ENCODE measurements at regions not wholly inside any gene's neighbourhood (a gene's known extent, or its start where the extent isn't known, plus 50 kb on each side); places are given as distances from the start of the nearest gene placed in this dataset.

DNA sequence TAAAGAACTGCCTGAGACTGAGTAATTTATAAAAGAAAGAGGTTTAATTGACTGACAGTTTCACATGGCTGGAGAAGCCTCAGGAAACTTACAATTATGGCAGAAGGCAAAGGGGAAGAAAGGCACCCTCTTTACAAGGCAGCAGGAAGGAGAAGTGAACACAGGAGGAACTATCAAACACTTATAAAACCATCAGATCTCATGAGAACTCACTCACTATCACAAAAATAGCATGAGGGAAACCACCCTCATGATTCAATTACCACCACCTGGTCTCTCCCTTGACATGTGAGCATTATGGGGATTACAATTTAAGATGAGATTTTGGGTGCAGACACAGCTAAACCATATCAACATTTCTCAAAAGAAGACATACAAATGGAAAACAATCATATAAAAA is 266.3 kb downstream of the EPM2A start:
- H3K4me3 ChIP-seq (ENCODE audit: low read length) = no peak overlapping the region
- H3K36me3 ChIP-seq (ENCODE audit: insufficient read depth, low read depth, low read length) = no peaks in the 10 kb centered on the region
- H3K27me3 ChIP-seq (ENCODE audit: insufficient read depth, low read length) = no peaks in the 10 kb centered on the region
- no peaks in the 10 kb centered on the region for H3K4me1 ChIP-seq (ENCODE audit: insufficient read depth, low read length)
- no peak overlapping the region for H3K27ac ChIP-seq (ENCODE audit: low read length)
- peaks cover 5% of the 10 kb centered on the region; the same call in 1 of the 2 replicates for H3K9me3 ChIP-seq (ENCODE audit: insufficient read depth, low read depth, low read length)
- H3K9ac ChIP-seq (ENCODE audit: low read depth, low read length) = no peak overlapping the region

DNA sequence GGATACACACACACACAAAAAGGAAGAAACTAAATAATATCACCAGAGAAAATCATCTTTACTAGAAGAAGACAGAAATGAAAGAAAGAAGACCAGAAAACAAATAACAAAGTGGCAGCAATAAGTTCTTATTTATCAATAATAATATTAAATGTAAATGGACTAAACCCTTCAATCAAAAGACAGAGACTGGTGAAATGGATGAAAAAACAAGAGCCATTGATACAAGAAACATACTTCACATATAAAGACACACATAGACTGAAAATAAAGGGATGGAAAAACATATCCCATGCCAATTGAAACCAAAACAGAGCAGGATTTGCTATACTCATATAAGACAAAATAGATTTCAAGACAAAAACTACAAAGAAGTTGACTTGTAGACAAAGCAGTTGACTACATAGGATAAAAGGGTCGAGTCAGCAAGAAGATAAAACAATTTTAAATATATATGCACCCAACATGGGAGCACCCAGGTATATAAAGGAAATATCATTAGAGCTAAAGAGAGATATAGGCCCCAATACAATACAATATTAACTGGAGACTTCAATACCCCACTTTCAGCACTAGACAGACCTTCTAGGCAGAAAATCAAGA is 259.4 kb downstream of the EPM2A start:
- Histone ChIP-seq H3K27me3 (ENCODE audit: insufficient read depth, low read length) (no peaks in the 10 kb centered on the region), H3K36me3 (ENCODE audit: insufficient read depth, low read depth, low read length) (no peaks in the 10 kb centered on the region), H3K9ac (ENCODE audit: low read depth, low read length) (no peak overlapping the region), H3K27ac (ENCODE audit: low read length) (no peak overlapping the region), H3K4me3 (ENCODE audit: low read length) (no peak overlapping the region), H3K4me1 (ENCODE audit: insufficient read depth, low read length) (no peaks in the 10 kb centered on the region), H3K9me3 (ENCODE audit: insufficient read depth, low read depth, low read length) (peaks cover 15% of the 10 kb centered on the region)

DNA sequence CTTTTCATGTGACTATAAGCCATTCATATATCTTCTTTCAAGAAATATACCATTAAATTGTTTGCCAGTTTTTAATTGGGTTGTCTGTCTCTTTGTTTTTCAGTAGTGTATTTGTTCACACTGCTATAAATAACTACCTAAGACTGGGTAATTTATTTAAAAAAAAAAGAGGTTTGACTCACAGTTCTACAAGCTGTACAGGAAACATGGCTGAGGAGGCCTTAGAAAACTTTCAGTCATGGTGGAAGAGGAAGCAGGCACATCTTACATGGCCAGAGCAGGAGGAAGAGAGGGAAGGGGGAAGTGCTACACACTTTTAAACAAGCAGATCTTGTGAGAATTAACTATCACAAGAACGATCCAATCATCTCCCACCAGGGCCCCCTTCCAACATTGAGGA is 255.3 kb downstream of the EPM2A start:
- no peaks in the 10 kb centered on the region for H3K36me3 ChIP-seq (ENCODE audit: insufficient read depth, low read depth, low read length)
- H3K27me3 ChIP-seq (ENCODE audit: insufficient read depth, low read length) = no peaks in the 10 kb centered on the region
- H3K4me3 ChIP-seq (ENCODE audit: low read length) = no peak overlapping the region
- H3K4me1 ChIP-seq (ENCODE audit: insufficient read depth, low read length) = no peaks in the 10 kb centered on the region
- no peak overlapping the region for H3K9ac ChIP-seq (ENCODE audit: low read depth, low read length)
- H3K27ac ChIP-seq (ENCODE audit: low read length) = no peak overlapping the region
- peaks cover 10% of the 10 kb centered on the region for H3K9me3 ChIP-seq (ENCODE audit: insufficient read depth, low read depth, low read length)

DNA sequence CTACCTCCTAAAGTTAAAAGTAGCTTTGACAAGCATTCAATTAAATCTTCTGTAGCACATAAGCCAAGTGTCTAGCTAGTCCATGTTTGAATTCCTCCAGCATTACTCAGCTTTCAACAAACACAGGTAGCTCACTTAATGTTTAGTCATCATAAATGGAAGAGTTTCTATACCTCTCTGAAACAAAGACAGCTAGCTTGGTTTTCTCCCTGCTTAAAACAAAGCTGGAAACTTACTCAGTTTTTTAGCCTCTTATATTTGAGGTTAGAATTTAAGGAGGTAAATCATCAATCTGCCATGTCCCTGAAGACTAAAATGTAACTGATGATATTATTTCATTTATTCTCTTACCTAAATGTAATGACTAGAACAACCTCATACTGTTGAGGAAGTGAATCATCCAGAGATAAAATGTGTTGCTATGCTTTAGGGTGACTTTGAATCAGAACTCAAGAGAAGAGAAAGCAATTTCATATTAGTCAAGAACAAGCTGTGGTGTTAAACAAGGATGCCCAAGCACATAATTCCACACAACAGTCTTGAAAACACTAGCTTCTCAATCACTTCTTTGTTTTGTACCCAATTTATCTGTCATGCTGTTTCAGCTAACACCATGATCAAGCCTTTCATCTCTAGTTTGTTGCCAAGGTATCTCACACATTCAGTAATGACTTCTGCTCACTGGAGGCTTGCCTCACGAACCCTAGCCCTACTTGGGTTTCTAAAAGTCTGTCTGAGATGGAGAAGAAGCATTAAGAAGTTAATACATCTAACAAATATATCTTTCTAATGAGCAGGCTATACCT is 251.9 kb downstream of the EPM2A start:
- Histone ChIP-seq H3K4me1 (ENCODE audit: insufficient read depth, low read length) (no peaks in the 10 kb centered on the region), H3K9ac (ENCODE audit: low read depth, low read length) (no peak overlapping the region), H3K27me3 (ENCODE audit: insufficient read depth, low read length) (no peaks in the 10 kb centered on the region), H3K4me3 (ENCODE audit: low read length) (no peak overlapping the region), H3K36me3 (ENCODE audit: insufficient read depth, low read depth, low read length) (no peaks in the 10 kb centered on the region), H3K27ac (ENCODE audit: low read length) (no peak overlapping the region), H3K9me3 (ENCODE audit: insufficient read depth, low read depth, low read length) (no peaks in the 10 kb centered on the region)

DNA sequence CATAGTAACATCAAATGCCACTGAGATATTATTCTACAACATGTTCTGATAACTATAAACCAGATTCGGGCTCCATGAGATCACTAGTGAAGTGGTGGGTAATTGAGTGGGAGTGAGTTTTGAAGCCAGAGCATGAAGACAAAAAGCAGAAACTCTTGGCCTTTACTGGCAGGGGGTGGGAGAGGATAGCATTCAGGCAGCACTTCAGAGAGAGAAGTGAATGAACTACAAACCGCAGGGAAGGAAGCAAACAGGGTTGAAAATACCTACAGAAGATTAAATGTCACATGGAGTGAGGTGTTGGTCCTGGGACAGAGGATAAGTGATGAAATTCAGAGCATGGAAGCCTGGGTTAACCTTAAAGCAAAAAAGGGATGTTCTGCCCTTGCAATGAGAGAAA is 250.0 kb downstream of the EPM2A start:
- Histone ChIP-seq H3K4me1 (ENCODE audit: insufficient read depth, low read length) (no peaks in the 10 kb centered on the region), H3K27me3 (ENCODE audit: insufficient read depth, low read length) (no peaks in the 10 kb centered on the region), H3K9me3 (ENCODE audit: insufficient read depth, low read depth, low read length) (no peaks in the 10 kb centered on the region), H3K9ac (ENCODE audit: low read depth, low read length) (no peak overlapping the region), H3K27ac (ENCODE audit: low read length) (no peak overlapping the region), H3K36me3 (ENCODE audit: insufficient read depth, low read depth, low read length) (no peaks in the 10 kb centered on the region), H3K4me3 (ENCODE audit: low read length) (no peak overlapping the region)

DNA sequence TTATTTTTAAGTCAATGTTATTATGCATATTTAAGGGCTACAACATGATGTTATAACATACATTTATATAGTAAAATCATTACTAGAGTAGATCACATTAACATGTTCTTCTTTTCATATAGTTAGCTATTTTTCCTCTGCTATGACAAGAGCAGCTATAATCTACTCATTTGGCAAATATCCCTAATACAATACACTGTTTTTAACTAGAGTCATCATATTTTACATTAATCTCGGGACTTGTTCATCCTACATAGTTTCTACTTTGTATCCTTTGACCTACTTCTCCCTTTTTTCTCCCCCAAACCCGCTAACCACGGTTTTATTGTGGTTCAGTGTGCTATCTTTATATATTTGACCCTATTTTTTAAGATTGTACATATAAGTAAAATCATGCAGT is 249.0 kb downstream of the EPM2A start:
- H3K9me3 ChIP-seq (ENCODE audit: insufficient read depth, low read depth, low read length) = no peaks in the 10 kb centered on the region
- no peaks in the 10 kb centered on the region for H3K4me1 ChIP-seq (ENCODE audit: insufficient read depth, low read length)
- no peaks in the 10 kb centered on the region for H3K36me3 ChIP-seq (ENCODE audit: insufficient read depth, low read depth, low read length)
- no peak overlapping the region for H3K4me3 ChIP-seq (ENCODE audit: low read length)
- H3K27ac ChIP-seq (ENCODE audit: low read length) = no peak overlapping the region
- H3K9ac ChIP-seq (ENCODE audit: low read depth, low read length) = no peak overlapping the region
- H3K27me3 ChIP-seq (ENCODE audit: insufficient read depth, low read length) = no peaks in the 10 kb centered on the region

DNA sequence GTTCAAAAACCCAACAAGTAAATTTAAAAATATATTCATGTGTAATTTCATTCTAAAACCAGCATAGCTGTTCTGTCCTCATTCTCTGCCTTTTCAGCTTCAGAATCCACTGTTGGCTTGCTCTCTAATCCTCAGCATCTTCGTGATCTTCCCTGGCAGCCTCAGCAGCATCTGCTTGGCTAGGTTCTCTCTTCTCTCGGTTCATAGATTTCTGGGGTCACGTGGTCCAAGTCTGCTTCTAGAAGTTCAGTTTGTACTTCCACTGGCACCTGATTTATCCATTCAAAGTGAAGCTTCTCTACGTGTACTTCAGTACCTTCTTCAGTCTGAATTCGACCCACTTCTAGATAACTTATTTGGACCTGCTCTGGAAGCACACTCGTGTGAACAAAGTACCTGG is 245.7 kb downstream of the EPM2A start:
- H3K4me3 ChIP-seq (ENCODE audit: low read length) = no peak overlapping the region
- no peak overlapping the region for H3K27ac ChIP-seq (ENCODE audit: low read length)

DNA sequence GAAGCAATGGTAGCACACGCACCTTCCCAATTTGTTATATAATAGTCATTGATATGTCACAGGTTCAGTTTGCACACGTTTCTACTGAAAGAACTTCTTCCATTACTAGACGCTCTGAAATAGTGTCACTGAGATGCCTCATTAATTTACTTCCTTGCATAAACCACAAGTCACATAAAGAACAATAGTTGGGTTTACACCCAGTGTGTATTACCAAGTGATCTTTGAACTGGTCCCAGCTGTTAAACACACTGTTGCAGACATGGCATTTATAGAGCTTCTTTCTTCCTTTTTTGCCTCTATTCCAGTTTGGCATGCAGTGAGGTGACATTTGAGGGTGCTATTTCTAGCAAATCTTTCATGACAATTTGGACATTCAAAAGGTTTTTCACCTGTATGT is 245.3 kb downstream of the EPM2A start:
- Histone ChIP-seq H3K4me3 (ENCODE audit: low read length) (no peak overlapping the region), H3K27me3 (ENCODE audit: insufficient read depth, low read length) (no peaks in the 10 kb centered on the region), H3K36me3 (ENCODE audit: insufficient read depth, low read depth, low read length) (no peaks in the 10 kb centered on the region), H3K9ac (ENCODE audit: low read depth, low read length) (no peak overlapping the region), H3K9me3 (ENCODE audit: insufficient read depth, low read depth, low read length) (no peaks in the 10 kb centered on the region), H3K27ac (ENCODE audit: low read length) (no peak overlapping the region), H3K4me1 (ENCODE audit: insufficient read depth, low read length) (no peaks in the 10 kb centered on the region)

More for the DNA sequence above, 245.7 kb downstream of the EPM2A start:
- Histone ChIP-seq H3K9me3 (ENCODE audit: insufficient read depth, low read depth, low read length) (no peaks in the 10 kb centered on the region), H3K4me1 (ENCODE audit: insufficient read depth, low read length) (no peaks in the 10 kb centered on the region), H3K36me3 (ENCODE audit: insufficient read depth, low read depth, low read length) (no peaks in the 10 kb centered on the region), H3K9ac (ENCODE audit: low read depth, low read length) (no peak overlapping the region), H3K27me3 (ENCODE audit: insufficient read depth, low read length) (no peaks in the 10 kb centered on the region)

DNA sequence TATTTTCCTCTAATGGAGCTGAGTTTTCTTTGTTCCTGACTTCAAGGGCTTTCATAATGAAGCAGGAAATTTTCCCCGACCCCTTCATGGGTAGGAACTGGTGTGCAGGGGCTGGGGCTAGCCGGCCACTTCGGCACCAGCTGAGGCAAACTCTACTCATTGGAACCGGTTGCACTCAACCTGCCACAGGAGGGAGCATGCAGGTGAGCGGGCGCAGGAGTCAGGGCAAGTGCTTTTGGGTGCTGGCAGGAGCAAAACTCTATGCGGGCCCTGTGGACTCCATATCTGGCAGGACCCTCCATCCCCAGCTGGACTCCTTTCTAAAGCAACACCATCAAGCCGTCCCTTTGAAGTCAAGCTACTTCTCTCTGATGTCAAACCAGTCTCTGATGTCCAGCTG is 244.2 kb downstream of the EPM2A start:
- H3K27me3 ChIP-seq (ENCODE audit: insufficient read depth, low read length) = no peaks in the 10 kb centered on the region
- no peak overlapping the region for H3K9ac ChIP-seq (ENCODE audit: low read depth, low read length)
- H3K27ac ChIP-seq (ENCODE audit: low read length) = no peak overlapping the region
- no peaks in the 10 kb centered on the region for H3K9me3 ChIP-seq (ENCODE audit: insufficient read depth, low read depth, low read length)
- H3K4me1 ChIP-seq (ENCODE audit: insufficient read depth, low read length) = no peaks in the 10 kb centered on the region
- H3K4me3 ChIP-seq (ENCODE audit: low read length) = no peak overlapping the region
- H3K36me3 ChIP-seq (ENCODE audit: insufficient read depth, low read depth, low read length) = no peaks in the 10 kb centered on the region

DNA sequence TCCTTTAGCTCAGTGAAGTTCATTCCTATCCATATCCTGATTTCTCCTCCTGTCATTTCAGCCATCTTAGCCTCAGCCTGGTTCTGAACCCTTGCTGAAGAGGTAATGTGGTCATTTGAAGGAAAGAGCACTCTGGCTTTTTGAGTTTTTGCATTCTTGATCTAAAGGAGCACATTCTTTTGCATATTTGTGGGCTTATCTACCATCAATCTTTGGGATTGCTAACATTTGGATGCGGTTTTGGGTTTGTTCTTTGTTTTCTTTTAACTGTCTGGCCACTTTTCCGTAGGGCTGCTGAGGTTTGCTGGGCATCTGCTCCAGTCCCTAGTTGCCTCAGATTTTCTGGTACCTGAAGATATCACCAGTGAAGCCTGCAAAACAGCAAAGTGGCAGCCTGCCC is 238.3 kb downstream of the EPM2A start:
- Histone ChIP-seq H3K9me3 (ENCODE audit: insufficient read depth, low read depth, low read length) (no peaks in the 10 kb centered on the region), H3K27ac (ENCODE audit: low read length) (no peak overlapping the region), H3K9ac (ENCODE audit: low read depth, low read length) (no peak overlapping the region), H3K4me1 (ENCODE audit: insufficient read depth, low read length) (no peaks in the 10 kb centered on the region), H3K27me3 (ENCODE audit: insufficient read depth, low read length) (no peaks in the 10 kb centered on the region), H3K4me3 (ENCODE audit: low read length) (no peak overlapping the region), H3K36me3 (ENCODE audit: insufficient read depth, low read depth, low read length) (no peaks in the 10 kb centered on the region)

DNA sequence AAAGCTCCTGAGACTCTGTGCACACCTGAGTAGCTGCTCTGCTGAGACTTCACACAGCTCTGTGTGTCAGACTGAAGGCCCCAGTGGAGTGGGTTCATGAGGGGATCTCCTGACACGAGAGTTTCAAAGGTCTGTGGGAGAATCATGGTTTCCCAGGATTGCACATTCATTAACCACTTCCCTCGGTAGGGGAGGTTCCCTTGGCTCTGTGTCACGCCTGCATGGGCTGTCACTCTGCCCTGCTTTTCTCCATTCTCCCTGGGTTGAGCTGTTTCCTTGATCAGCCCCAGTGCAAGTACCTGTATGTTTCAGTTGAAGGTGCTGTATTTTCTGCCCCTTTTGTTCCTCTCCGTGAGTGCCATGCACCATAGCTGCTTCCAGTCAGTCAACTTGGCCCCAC is 236.9 kb downstream of the EPM2A start:
- Histone ChIP-seq H3K9ac (ENCODE audit: low read depth, low read length) (no peak overlapping the region), H3K27ac (ENCODE audit: low read length) (no peak overlapping the region), H3K4me3 (ENCODE audit: low read length) (no peak overlapping the region)

DNA sequence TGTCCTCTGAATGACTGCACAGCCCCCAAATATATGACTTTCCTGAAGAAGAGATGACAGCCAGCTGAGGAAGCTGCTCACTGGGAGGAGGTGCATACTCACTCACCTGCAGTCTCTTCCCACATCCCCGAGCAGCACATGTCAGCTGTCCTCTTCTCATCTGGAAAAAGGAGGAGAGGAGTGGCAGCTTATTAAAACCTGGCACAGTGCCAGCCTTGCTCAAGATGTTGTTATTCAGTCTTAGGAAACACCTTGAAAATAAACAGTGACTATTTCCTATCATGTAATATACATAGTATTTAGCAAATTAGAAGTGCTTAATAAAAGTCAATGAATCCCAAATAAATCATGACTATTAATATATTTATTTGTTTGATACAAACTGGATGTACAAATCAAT is 232.9 kb downstream of the EPM2A start:
- Histone ChIP-seq H3K4me3 (ENCODE audit: low read length) (no peak overlapping the region), H3K27me3 (ENCODE audit: insufficient read depth, low read length) (no peaks in the 10 kb centered on the region), H3K9me3 (ENCODE audit: insufficient read depth, low read depth, low read length) (no peaks in the 10 kb centered on the region), H3K9ac (ENCODE audit: low read depth, low read length) (no peak overlapping the region), H3K27ac (ENCODE audit: low read length) (no peak overlapping the region), H3K36me3 (ENCODE audit: insufficient read depth, low read depth, low read length) (no peaks in the 10 kb centered on the region), H3K4me1 (ENCODE audit: insufficient read depth, low read length) (no peaks in the 10 kb centered on the region)

More for the DNA sequence above, 236.9 kb downstream of the EPM2A start:
- H3K27me3 ChIP-seq (ENCODE audit: insufficient read depth, low read length) = no peaks in the 10 kb centered on the region
- no peaks in the 10 kb centered on the region for H3K36me3 ChIP-seq (ENCODE audit: insufficient read depth, low read depth, low read length)
- no peaks in the 10 kb centered on the region for H3K9me3 ChIP-seq (ENCODE audit: insufficient read depth, low read depth, low read length)
- no peaks in the 10 kb centered on the region for H3K4me1 ChIP-seq (ENCODE audit: insufficient read depth, low read length)

Measured in iPS-20b (cell line).